H1 (cell line): ENCODE measurements at regions not wholly inside any gene's neighbourhood (a gene's known extent, or its start where the extent isn't known, plus 50 kb on each side); places are given as distances from the start of the nearest gene placed in this dataset.

ENCODE experiments used
- CTCF ChIP-seq, 3 experiments: IDR thresholded peaks; 1 replicate in 2 of 3; 2 replicates in 1 of 3; pipeline versions ENCODE4 v1.5.1 to v1.6.1; 2011; ENCODE audit warnings: low read length in 3 of 3, mild to moderate bottlenecking in 3 of 3, inconsistent platforms in 2 of 3, low read depth in 1 of 3, moderate library complexity in 1 of 3; ENCODE audit not compliant: insufficient read depth in 1 of 3; ENCODE audit errors: control extremely low read depth in 1 of 3
- E2F6 ChIP-seq: IDR thresholded peaks from 2 replicates; pipeline ENCODE4 v1.6.1; 2012; ENCODE audit warnings: inconsistent platforms
- EP300 ChIP-seq, 2 experiments: IDR thresholded peaks; 1 replicate in 1 of 2; 2 replicates in 1 of 2; pipeline ENCODE4 v1.6.1; 2011 to 2012; ENCODE audit warnings: low read depth in 2 of 2, low read length in 2 of 2, mild to moderate bottlenecking in 2 of 2, borderline replicate concordance in 1 of 2, inconsistent platforms in 1 of 2, moderate library complexity in 1 of 2
- EZH2 ChIP-seq: fragments of 200-600 bp; sonication (generic); IDR thresholded peaks from 2 replicates; pipeline ENCODE4 v1.7.1; 2012; ENCODE audit warnings: low read depth, mild to moderate bottlenecking, moderate library complexity, low read length, inconsistent platforms; ENCODE audit not compliant: severe bottlenecking
- JUND ChIP-seq: IDR thresholded peaks from 2 replicates; pipeline ENCODE4 v1.6.1; 2011; ENCODE audit warnings: mild to moderate bottlenecking, improper control_type of control experiment, low read length
- KDM1A ChIP-seq: fragments of 200-600, 300-600 bp; sonication (generic); IDR thresholded peaks from 2 replicates; pipeline ENCODE4 v1.7.1; 2016; ENCODE audit warnings: mild to moderate bottlenecking, low read length, borderline replicate concordance
- POLR2A ChIP-seq, 2 experiments: IDR thresholded peaks; 1 replicate in 1 of 2; 2 replicates in 1 of 2; pipeline ENCODE4 v1.6.1; 2011; ENCODE audit warnings: low read depth in 2 of 2, low read length in 2 of 2, mild to moderate bottlenecking in 2 of 2; ENCODE audit errors: control extremely low read depth in 1 of 2
- SIN3A ChIP-seq, 2 experiments: IDR thresholded peaks in 1 of 2; conservative IDR thresholded peaks in 1 of 2; 2 replicates each; pipeline ENCODE4 v1.6.1; 2011 to 2012; ENCODE audit warnings: low read length in 2 of 2, improper control_type of control experiment in 1 of 2, low read depth in 1 of 2, mild to moderate bottlenecking in 1 of 2
- SP2 ChIP-seq: IDR thresholded peaks from 2 replicates; pipeline ENCODE4 v1.6.1; 2012; ENCODE audit warnings: mild to moderate bottlenecking, low read length, inconsistent platforms
- YY1 ChIP-seq: IDR thresholded peaks from 2 replicates; pipeline ENCODE4 v1.6.1; 2011; ENCODE audit warnings: low read depth, mild to moderate bottlenecking, low read length

- TF ChIP-seq YY1: no peak
- no peak for TF ChIP-seq CTCF (IDR thresholded peaks at IDR 0.05; ENCODE audit: control extremely low read depth in 1 of 3, insufficient read depth in 1 of 3, low read depth in 1 of 3, low read length in 3 of 3)
- no peak for TF ChIP-seq E2F6
- TF ChIP-seq EZH2: no peak
- no peak for TF ChIP-seq JUND
- no peak for TF ChIP-seq SIN3A (conservative IDR thresholded peaks at IDR 0.05 in 1 of 2, IDR thresholded peaks at IDR 0.05 in 1 of 2; ENCODE audit: low read depth in 1 of 2, low read length in 2 of 2)
- TF ChIP-seq POLR2A (IDR thresholded peaks at IDR 0.05; ENCODE audit: control extremely low read depth in 1 of 2, low read depth in 2 of 2, low read length in 2 of 2): no peak
- TF ChIP-seq KDM1A: no peak
- TF ChIP-seq EP300 (IDR thresholded peaks at IDR 0.05; ENCODE audit: borderline replicate concordance in 1 of 2, low read depth in 2 of 2, low read length in 2 of 2): no peak
- TF ChIP-seq SP2: no peak
Observed at GRCh38 chr12:68470664-68471328, 138.6 kb upstream of the MDM1 start.
